OCI-LY3 (cell line): ENCODE measurements at regions not wholly inside any gene's neighbourhood (a gene's known extent, or its start where the extent isn't known, plus 50 kb on each side); places are given as distances from the start of the nearest gene placed in this dataset.

Experiments used
- EZH2phosphoT487 ChIP-seq: fragments of 200-600 bp; shearing (Covaris generic); IDR thresholded peaks from 2 replicates; pipeline ENCODE4 v1.6.1; 2018; ENCODE audit warnings: antibody characterized with exemption, mixed run types, low read depth
- TF ChIP-seq, protein P1 (sequence below): fragments of 200-600, 300-600 bp; sonication (generic); IDR thresholded peaks from 2 replicates; pipeline ENCODE4 v1.5.1; 2014; ENCODE audit warnings: antibody characterized with exemption, low read length, low read depth

- TF ChIP-seq, protein P1, sequence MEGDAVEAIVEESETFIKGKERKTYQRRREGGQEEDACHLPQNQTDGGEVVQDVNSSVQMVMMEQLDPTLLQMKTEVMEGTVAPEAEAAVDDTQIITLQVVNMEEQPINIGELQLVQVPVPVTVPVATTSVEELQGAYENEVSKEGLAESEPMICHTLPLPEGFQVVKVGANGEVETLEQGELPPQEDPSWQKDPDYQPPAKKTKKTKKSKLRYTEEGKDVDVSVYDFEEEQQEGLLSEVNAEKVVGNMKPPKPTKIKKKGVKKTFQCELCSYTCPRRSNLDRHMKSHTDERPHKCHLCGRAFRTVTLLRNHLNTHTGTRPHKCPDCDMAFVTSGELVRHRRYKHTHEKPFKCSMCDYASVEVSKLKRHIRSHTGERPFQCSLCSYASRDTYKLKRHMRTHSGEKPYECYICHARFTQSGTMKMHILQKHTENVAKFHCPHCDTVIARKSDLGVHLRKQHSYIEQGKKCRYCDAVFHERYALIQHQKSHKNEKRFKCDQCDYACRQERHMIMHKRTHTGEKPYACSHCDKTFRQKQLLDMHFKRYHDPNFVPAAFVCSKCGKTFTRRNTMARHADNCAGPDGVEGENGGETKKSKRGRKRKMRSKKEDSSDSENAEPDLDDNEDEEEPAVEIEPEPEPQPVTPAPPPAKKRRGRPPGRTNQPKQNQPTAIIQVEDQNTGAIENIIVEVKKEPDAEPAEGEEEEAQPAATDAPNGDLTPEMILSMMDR: no peak
- TF ChIP-seq EZH2phosphoT487: no peak
Observed at GRCh38 chr11:45079943-45080719, 66.3 kb upstream of the PRDM11 start.
